ENCODE measurements at regions not wholly inside any gene's neighbourhood (a gene's known extent, or its start where the extent isn't known, plus 50 kb on each side); places are given as distances from the start of the nearest gene placed in this dataset.

- TF ChIP-seq CTCF (IDR thresholded peaks at IDR 0.05) (no peak), POLR2A (IDR thresholded peaks at IDR 0.05) (no peak)
These were observed 1050.0 kb upstream of the GHITM start for GRCh38 chr10:83089335-83089734.

Measured in heart left ventricle (tissue), 13 donors.